ENCODE measurements at regions not wholly inside any gene's neighbourhood (a gene's known extent, or its start where the extent isn't known, plus 50 kb on each side); places are given as distances from the start of the nearest gene placed in this dataset.

- DNase-seq (ENCODE audit: low read depth): no peak
Measured at GRCh38 chr3:30122359-30122758, 484.0 kb upstream of the TGFBR2 start.

GRCh38 chr3:30123224-30123623 is 483.2 kb upstream of the TGFBR2 start:
- DNase-seq (ENCODE audit: low read depth): no peak

DNA sequence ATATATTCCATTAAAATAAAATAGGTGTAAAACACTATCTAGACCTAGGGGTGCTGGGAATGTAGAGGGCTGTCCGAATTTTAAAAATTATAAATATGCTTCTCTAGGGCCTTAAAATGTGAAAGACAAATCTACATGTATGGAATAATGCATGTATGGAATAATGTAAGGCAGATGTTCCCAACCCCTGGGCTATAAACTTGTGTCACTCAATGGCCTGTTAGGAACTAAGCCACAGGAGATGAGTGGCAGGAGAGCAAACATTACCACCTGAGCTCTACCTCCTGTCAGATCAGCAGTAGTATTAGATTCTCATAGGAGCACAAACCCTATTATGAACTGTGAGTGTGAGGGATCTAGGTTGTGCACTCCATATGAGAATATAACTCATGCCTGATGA is 482.6 kb upstream of the TGFBR2 start:
- no peak for DNase-seq (ENCODE audit: low read depth)

- DNase-seq (ENCODE audit: low read depth): no peak
Measured at GRCh38 chr3:30124435-30125370, 481.7 kb upstream of the TGFBR2 start.

DNA sequence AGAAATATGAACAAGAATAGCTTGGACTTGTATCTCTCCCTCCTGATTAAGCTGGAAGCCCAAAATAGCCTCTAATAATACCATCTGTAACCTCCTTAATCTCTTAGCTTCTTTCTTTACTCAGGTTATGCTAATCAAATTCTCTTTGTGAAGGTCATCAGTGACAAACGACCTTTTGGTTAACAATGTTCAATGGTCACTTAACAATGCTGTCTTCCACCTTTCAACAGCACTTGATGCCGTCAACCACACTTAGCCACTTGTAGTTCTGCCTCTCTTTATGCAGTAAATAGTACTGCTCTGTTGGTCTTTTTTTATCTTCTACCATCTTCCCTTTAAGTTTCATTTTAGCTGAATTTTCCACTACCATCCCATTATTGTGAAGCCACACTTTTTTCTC is 476.6 kb upstream of the TGFBR2 start:
- DNase-seq (ENCODE audit: low read depth): no peak

- no peak for DNase-seq (ENCODE audit: low read depth)
Measured at GRCh38 chr3:30130391-30130790, 476.0 kb upstream of the TGFBR2 start.

GRCh38 chr3:30131191-30131590 is 475.2 kb upstream of the TGFBR2 start:
- DNase-seq (ENCODE audit: low read depth): no peak

GRCh38 chr3:30135190-30135589 is 471.2 kb upstream of the TGFBR2 start:
- no peak for DNase-seq (ENCODE audit: low read depth)

- no peak for DNase-seq (ENCODE audit: low read depth)
Measured at GRCh38 chr3:30139283-30139682, 467.1 kb upstream of the TGFBR2 start.

- no peak for DNase-seq (ENCODE audit: low read depth)
Measured at GRCh38 chr3:30140356-30141075, 465.9 kb upstream of the TGFBR2 start.

- no peak for DNase-seq (ENCODE audit: low read depth)
Measured at GRCh38 chr3:30141178-30141581, 465.2 kb upstream of the TGFBR2 start.

DNA sequence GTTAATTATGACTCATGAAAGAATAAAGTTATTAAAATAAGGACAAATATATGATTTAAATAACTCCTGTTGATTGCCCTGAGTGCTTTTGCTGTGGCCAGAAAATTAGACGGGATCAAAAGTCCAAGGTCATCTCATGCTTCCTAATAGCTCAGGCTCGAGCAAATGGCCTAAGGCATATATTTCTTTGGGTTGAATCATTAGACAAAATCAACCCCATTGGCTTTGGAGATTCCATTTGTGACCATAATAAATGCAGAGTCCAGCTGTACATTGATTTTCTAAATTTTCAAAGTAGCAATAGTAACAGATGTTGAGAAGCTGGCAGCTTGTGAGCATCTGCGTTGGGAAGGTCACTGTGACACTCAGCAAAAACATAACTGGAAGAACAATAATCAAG is 464.5 kb upstream of the TGFBR2 start:
- no peak for DNase-seq (ENCODE audit: low read depth)

DNA sequence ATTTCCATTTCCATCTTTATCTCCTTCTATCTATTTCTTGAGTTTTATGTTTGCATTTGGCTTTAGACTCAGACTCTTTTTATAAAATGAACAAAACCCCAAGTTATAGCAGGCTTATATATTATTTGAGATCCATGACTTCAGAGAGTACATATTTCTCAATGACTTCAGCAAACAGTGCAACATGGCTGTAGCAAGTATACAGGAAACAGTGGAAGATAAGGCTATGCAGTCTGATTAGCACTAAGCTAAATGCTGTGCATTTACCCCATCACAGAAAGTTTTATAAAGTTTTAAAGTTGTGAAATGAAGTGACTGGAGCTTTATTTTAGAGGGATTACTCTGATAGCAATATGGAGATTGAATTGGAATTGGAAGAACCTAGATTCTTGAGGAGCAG is 463.5 kb upstream of the TGFBR2 start:
- DNase-seq (ENCODE audit: low read depth): no peak

GRCh38 chr3:30145281-30145680 is 461.1 kb upstream of the TGFBR2 start:
- DNase-seq (ENCODE audit: low read depth): no peak

- DNase-seq (ENCODE audit: low read depth): no peak
Measured at GRCh38 chr3:30146978-30147377, 459.4 kb upstream of the TGFBR2 start.

GRCh38 chr3:30154853-30155252 is 451.5 kb upstream of the TGFBR2 start:
- DNase-seq (ENCODE audit: low read depth): no peak

DNA sequence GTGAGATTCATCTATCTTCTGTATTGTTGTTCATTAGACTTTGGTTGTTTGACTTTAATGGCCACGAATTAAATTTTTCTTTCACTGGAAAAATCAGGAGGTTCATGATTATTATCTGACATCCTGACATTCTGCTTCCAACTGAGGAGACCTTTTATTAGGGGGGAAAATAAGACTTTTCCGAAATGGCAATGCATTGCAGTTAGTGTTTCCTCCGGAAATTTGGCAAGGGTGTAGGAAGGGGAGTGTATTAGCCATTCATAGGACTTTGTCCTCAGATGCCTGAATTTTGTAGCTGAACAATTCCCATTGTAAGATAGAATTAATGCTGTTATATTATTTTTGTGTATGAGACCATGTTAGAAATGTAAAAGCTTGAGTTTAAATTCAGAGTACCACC is 450.6 kb upstream of the TGFBR2 start:
- no peak for DNase-seq (ENCODE audit: low read depth)

DNA sequence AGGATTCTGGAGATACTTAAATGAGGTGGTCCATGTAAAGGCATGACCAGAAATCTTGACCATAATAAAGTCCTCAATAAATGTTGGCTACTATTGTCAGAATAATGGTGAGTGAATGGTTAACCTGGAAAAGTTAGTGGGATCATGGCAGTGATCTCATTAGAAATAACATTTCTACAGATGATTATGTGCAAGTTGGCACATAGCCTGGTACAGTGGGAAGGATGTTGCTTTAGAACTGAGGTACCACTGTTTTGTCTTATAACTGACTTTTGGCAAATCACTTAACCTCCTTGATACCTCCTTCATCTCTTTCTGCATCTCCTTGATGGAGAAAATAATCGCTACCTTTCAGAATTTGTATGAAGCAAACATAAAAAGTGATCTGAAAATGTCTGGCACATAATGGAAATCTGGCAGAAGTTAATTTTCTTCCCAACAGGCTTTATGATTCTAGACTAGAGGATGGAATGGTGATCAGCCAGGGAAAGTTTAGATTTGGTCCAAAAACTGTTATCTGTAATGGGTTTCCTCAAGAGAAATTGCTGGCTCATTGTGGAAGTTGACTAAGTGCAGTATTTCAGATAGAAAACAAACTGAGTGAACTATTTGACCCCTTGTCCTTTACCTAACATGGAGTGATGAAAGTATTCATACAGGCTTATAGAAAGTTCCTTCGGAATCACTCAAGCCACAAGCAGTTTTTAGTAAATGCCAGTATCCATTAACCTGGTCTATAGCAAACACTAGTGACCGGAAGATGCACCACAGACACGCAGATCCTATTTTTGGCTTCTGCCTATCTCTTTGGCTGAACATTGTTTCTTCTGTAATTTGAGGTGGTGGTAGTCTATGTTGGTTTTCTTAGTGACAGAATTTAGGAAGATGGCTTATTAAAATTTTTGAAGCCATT is 449.6 kb upstream of the TGFBR2 start:
- no peak for DNase-seq (ENCODE audit: low read depth)

DNA sequence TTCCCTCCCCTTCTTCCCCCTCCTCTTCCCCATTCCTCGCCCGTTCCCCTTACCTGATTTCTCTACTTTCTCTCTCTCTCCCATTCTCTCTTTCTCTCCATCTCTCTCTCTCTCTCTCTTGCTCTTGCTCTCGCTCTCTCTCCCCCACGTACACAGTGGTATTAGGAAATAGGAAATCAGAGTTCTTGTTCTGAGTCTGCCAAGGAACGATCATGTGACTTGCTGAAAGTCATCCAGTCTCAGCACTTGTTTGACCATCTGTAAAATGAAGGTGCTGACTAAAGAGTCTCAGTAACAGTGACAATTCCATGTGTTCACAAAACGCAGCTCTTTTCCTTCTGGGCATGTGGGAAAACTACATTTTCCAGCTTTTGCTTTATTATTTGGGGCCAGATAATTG is 445.0 kb upstream of the TGFBR2 start:
- DNase-seq (ENCODE audit: low read depth): no peak

- no peak for DNase-seq (ENCODE audit: low read depth)
Measured at GRCh38 chr3:30162579-30162978, 443.8 kb upstream of the TGFBR2 start.

- no peak for DNase-seq (ENCODE audit: low read depth)
Measured at GRCh38 chr3:30166535-30166934, 439.9 kb upstream of the TGFBR2 start.

DNA sequence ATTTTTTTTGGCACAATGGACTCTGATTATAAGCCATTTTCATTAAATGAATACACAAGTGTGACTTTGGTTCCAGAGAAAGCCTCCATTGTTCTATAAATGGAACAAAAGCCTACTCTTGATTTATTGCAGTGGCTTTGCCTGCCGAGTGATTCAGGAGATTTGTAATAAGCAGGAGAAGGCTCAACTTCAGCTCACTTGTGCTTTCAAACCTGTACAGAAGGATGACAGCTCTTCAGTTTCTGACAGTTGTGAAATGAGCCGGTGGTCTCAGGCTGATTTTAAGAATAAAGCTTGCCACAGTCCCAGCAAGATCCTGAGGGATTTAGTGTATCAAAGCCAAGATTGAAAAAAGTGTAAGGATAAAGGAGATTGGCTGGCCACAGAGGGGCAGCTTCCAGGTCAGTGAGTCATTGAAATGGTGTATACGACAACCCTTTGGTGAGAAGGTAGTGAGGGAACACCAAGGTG is 438.8 kb upstream of the TGFBR2 start:
- no peak for DNase-seq (ENCODE audit: low read depth)
